ENCODE measurements at regions not wholly inside any gene's neighbourhood (a gene's known extent, or its start where the extent isn't known, plus 50 kb on each side); places are given as distances from the start of the nearest gene placed in this dataset.

- TF ChIP-seq POLR2AphosphoS5 (IDR thresholded peaks at IDR 0.05; ENCODE audit: low read depth, low read length): no peak
- no peak for TF ChIP-seq POLR2A (IDR thresholded peaks at IDR 0.05; ENCODE audit: low read depth, low read length)
- no peak for TF ChIP-seq TAF1 (IDR thresholded peaks at IDR 0.05; ENCODE audit: borderline replicate concordance, low read depth, low read length)
Measured at GRCh38 chr3:34568766-34569165, 770.3 kb downstream of the PDCD6IP start.

Data from GM12892 (cell line).